ENCODE measurements at regions not wholly inside any gene's neighbourhood (a gene's known extent, or its start where the extent isn't known, plus 50 kb on each side); places are given as distances from the start of the nearest gene placed in this dataset.

- no peak for DNase-seq
Measured at GRCh38 chr17:72511242-72511641, 390.4 kb downstream of the SOX9 start.

GRCh38 chr17:72511874-72512273, 391.1 kb downstream of the SOX9 start:
- DNase-seq, result no peak

DNA sequence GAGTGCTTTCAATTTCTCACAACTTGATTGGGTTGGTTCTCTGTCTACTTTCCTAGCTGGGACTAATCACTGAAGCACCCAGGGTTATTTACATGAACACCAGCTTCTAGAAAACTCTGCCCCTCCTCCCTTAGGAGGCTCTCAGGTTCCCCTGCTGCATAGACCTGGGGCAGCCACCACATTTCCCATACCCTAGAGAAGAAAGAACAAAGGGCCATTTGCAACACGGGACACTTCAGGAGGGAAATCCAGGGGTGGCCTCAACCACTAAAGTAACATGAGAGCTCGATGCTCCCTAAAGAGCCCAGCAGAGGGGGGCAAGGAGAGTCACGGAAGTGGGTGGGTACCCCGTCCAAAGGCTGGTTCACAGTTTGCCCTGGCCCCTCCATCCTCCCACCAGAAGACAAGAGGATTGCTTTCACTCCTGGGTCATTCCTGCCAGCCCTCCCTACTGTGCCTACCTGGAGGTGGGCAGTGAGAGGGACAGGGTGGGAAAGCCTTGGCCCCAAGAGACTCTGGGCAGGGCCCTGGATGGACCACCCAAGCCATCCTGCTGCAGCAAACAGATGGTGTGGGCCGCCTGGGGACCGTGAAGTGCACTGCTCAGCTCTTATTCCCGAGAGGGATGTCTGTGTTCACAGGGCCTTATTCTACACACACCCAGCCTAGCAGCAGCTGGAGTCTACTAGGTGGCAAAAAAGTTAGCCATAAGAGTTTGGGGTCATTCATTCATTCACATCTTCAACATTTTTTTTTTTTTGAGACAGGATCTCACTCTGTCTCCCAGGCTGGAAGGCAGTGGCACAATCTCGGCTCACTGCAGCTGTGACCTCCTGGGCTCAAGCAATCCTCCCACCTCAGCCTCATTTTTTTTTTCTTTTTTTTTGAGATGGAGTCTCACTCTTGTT, 392.1 kb downstream of the SOX9 start:
- no peak for DNase-seq

DNA sequence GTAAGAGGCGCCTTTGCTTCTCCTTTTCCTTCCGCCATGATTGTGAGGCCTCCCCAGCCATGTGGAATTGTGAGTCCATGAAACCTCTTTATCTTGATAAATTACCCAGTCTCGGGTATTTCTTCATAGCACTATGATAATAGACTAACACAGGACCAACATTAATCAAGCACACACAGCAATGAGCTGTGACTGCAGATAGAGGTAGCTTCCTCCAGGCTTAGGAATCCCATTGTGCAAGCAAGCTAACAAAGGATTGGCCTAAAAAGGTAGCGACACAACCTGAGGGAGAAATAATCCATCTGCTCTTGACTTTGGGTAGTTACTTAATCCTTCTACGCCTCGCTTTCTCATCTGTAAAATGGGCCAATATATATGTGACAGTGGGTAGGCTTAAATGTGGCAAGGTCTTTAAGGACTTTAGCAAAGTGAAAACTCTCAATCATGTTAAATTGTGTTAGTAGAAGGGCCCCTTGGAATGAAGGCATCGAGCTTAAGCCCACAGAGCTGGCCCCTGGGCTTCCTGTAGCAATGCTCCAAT, 393.6 kb downstream of the SOX9 start:
- no peak for DNase-seq

DNA sequence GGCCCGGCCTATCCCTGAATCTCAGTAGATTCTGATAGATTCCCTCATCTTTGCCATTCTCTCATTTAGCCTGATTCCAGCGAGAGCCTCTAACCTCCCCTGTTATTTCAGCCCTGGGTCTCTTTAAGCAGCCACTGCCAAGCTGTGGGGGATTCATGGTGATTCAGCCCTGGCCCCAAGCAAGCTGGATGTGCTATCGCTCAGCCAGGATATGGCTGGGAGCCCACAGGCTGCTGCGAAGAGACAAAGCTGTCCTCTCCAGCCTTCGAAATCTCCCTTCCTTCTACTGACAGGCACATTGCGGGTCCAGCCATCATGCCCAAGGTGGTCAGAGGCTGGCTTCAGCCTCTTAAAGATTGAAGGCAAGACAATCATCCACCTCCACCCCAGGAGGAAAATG, 394.1 kb downstream of the SOX9 start:
- no peak for DNase-seq

- no peak for DNase-seq
Measured at GRCh38 chr17:72515291-72516065, 394.7 kb downstream of the SOX9 start.

DNA sequence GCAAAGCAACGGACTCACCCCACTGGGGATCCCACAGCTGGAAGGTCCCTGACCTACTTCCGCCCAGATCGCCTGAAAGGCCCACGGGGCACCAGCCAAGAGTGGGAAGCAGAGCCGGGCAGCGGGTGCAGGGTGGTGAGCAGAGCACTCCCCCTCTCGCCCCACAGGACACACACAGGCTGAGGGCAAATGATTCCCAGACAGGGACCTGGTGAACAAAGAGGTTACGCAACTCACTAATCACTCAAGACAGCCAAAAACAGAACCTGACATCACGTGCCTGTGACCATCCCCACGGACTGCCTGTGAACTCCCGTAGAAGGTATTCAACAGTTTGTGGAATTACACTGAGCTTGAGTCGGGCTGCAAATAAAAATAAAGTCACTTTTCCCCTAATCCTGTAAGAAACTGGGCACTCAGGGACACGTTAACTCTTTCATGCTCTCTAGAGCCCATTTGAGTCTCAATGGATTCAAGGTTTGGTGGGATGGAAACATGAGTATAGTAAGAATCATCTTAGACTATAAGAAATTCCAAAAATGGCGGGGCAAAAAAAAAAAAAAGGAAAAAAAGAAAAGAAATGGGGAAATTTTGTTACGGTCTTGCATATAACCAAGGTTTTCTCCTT, 396.1 kb downstream of the SOX9 start:
- no peak for DNase-seq

DNA sequence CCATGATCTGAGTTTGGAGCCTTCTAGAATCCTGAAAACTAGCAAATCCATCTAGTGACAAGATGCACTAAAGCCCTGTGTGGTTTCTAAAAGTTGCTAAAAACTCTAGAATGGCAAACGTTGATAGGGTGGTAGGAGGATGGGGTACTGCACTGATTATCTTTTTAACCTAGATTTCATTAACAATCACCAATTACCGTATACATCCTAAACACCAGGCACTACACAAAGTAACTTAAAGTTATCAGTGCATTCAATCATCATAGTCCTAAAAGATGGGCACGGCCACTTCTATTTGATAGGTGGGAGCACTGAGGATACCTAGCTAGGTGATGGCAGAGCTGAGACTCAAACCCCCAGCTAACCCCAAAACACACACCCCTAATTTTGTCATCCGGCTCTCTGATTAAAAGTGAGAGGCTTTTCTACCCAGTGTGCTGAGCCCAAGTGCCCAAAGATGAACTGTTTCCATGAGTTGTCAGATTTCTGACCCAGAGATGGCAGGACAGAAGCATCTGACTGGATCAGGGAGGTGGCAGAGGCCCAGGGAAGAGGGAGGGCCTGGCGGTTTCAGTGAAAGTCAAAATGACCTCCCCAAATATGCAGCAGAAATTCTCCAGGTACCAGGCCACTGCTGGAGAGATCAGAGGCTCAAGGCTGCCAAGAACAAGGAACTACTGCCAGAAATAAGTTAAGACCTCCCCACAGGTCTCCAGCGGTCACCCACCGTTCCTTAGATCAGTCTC, 396.8 kb downstream of the SOX9 start:
- no peak for DNase-seq

- no peak for DNase-seq
Measured at GRCh38 chr17:72518159-72518732, 397.4 kb downstream of the SOX9 start.

DNA sequence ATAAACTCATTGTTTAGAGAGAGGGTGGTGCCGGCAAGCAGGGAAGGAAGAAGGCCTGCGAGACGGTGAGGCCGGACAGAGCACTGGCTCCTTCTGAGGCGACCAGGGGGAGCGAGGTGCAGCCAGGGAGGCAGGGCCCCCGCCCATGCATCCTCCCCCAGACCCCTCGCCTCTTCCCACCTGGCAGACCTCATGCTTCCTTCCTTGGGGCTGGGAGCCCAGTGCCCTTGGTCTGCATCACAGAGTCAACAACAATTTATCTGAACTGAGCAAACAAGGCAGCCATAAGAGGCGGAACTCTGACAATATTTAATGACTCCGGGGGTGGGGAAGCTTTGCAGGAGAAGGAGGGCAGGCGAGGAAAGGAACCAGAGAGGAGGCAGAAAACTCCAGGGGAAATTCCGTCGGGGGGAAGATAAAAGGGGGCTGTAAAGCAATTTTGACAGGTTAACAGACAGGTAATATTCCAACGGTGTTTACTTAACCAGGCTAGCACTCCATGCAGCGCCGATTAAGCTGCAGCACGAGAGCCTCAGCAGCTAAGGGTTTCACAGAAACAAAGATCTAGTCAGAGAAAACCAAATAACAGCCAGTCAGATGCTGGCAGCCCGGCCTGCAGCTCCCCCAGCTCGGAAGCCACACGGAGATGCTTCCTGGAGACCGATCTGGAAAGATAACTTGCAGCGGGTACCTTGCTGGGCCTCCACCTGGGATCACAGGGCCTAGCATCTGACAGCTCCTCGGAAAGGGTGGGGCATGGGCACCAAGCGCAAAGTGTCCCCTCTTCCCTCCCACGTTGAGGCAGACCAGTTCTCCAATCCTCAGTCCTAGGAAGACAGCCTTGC, 398.2 kb downstream of the SOX9 start:
- no peak for DNase-seq

DNA sequence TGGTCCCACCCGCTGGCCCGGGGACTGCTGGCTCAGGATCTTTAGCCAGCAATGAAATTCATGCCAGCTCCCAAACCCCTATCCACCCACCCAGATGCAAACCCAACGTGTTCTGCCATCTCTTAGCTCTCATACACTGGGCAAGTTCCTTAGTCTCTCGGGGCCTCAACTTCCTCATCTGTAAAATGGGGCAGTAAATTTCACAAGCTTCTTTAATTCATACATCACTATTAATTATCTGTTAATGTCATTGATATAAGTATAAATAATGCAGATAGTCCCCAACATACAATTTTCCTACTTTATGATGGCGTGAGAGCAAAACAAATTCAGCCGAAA, 398.7 kb downstream of the SOX9 start:
- no peak for DNase-seq

GRCh38 chr17:72520665-72521303, 400.0 kb downstream of the SOX9 start:
- DNase-seq, result no peak

- no peak for DNase-seq
Measured at GRCh38 chr17:72523491-72523890, 402.7 kb downstream of the SOX9 start.

DNA sequence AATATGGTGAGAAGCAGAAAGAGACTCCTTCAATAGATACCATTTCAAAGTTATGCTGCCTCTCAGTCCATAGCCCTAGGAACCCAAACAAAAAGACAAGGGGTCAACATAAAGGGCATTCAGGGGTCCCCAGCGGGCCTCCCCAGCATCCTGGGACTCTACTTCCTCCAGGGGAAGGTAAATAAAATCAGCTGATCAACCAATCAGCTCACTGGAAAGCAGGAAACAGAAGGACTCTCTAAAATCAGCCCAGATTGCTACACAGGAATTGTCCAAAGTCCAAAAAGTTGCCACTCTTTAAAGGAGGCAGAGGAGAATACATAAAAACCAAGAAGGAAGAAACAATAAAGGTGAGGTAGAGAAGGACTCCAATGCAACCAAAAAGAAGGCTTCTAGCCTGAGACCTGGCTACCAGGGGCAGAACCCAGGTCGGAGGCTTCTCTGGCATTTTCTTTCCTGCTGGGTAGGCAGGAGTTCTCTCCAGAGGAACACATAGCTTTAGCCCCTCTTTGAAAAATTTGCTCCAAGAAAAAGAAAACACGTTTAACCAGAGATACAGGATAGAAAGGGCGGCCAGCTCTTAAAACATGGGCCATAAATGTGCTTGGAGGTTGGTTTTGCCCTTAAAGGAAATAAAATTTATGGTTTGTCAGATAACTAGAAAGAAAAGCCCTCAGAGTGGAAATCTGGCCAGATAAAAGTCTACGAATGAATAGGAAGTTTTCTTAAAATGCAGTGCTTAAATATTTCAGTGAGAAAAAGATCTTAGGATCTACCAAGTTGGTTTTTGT, 404.6 kb downstream of the SOX9 start:
- DNase-seq, result no peak

- DNase-seq, result no peak
Measured at GRCh38 chr17:72526769-72527168, 405.9 kb downstream of the SOX9 start.

DNA sequence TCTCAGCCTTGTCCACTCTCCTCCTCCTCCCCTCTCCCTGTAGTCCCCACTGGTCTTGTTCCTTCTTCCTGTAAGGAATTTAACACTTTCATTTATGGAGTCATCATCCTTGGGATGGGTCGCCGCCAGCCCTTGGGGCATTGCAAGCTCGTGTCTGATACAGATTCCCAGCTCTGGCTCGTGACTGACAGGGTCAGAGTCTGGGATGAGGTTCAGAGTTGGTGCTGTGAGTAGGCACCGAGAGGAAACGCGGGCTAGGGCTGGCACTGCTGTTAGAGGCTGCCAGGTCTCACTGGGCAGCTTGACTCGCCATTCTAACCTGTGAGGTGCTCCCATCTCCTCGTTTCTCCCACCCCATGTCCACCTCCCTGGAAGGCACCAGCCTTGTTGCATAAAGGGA, 407.0 kb downstream of the SOX9 start:
- DNase-seq, result no peak

DNA sequence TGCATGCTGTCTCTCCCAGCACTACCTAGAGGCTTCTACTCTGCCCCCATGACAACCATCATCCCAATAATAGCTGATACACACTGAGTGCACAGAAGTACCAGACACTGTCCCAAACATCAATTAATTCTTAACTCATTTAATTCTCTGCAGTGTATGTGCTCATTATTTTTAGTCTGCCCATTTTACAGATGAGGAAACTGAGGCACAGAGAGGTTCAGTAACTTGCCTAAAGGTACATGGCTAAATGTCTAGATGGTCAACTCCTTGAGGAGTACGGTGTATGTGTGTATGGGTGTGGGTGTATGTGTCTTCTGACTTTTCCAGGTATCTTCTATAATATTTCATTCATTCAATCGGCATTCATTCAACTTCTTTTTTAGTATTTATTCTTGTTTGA, 407.9 kb downstream of the SOX9 start:
- DNase-seq, result no peak

DNA sequence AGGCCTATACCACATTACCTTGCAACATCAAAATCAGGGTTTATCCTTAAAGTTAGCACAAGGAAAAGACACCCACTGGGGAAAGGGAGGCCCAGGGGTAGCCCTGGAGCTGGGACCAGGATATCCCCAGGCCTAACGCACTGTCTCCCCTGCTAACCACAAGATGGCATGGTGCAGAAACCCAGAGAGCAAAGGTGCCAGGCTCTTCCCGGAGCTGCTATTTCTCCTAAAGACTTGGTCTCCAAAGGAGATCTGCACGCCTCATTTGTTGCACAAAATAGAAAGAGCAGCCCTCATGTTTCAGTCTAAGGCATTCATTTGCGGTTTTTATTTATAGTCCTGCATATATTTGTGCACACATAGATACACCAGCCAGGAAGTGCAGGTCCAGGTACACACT, 408.6 kb downstream of the SOX9 start:
- no peak for DNase-seq

GRCh38 chr17:72530454-72530853, 409.6 kb downstream of the SOX9 start:
- DNase-seq, result no peak

- DNase-seq, result no peak
Measured at GRCh38 chr17:72531729-72532128, 410.9 kb downstream of the SOX9 start.

Data from CD4-positive, alpha-beta T cell treated with Interleukin-4 for 4 hours (primary cell).